Activated CD8-positive, alpha-beta memory T cell treated with anti-CD3 and anti-CD28 coated beads for 1 hour (primary cell): ENCODE measurements at regions not wholly inside any gene's neighbourhood (a gene's known extent, or its start where the extent isn't known, plus 50 kb on each side); places are given as distances from the start of the nearest gene placed in this dataset.

Experiments
- DNase-seq, 2 donors: peaks; one replicate each; pipeline ENCODE4 v3.0.0-alpha.2; 2020; ENCODE audit warnings: low read depth in 1 of 2; ENCODE audit errors: extremely low read depth in 1 of 2

DNA sequence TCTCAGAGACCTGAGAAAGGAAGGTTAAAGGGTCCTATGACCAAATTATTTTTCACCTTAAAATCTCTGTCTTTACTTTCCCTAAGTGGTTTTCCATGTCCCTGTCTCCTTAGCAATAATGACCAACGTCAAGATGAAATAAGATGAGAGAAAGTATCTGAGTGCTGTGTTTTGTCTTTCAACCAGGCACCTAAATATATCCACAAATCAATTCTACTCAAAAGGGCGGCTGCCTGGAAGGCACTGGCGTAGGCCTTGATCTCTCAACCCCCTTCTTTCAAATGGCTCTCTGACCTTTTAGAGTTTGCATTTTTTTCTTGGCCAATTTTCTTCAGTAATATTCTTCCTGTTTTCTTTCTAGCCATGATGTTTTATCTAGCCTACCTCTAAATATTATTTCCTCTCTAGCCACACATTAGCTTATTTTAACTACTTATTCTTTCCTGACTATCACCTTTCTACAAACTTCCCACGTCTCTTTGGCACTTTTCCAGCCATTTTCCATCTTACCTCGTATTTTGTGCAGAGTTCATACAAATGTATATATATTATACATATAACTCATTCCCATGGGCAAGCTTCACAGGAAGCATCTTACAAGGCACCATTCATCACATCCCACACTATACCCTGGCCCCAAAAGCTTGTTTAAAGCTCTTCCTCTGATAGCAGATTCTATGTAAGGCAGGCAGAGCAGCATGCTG, 204.5 kb downstream of the SNX18 start:
- DNase-seq, result no peak

GRCh38 chr5:54721116-54721515, 203.6 kb downstream of the SNX18 start:
- DNase-seq, result no peak

GRCh38 chr5:54720341-54720740, 202.8 kb downstream of the SNX18 start:
- DNase-seq, result no peak

DNA sequence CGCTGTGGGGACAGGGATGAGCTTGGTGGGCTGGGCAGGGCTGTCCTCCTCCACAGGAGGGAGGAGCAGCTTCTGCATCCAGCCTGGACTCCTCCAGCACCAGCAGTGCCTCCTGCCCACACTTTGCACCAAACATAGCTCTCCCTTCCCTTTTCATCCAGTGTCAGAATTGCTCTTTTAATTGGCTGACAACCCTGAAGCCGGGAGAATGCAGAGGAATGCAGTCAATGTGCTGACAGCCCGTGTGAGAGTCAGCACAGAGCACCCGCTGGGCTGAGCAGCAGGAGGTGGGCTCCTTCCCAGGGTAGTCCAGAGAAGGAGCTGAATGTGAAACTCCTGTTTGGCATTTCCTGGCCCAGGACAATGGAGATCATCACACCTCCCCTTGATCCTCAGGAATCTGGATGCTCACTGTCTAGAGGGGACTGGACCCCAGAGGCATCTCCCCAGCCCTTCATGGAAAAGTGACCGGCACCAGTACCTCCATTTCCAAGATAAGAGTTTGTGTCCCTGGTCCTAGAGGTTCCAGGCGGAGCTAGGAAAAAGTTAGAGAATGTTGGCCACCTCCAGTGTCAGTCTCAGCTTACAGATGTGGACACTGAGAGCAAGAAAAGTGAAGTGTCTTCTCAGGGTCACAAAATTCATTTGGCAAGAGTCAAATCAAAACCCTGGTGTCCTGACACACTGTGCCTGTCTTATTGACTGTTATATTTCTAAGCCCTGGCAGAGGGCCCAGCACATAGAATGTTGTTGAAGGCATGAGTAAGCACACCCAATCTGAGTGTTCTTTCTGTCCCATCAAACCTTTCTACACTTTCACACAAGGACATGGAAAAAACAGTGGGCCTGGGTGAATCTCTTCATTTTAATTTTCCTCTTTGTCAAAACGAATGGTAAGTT, 202.1 kb downstream of the SNX18 start:
- no peak for DNase-seq

GRCh38 chr5:54718656-54719055, 201.1 kb downstream of the SNX18 start:
- DNase-seq, result no peak

- DNase-seq, result no peak
These were observed 200.3 kb downstream of the SNX18 start for GRCh38 chr5:54717870-54718269.

DNA sequence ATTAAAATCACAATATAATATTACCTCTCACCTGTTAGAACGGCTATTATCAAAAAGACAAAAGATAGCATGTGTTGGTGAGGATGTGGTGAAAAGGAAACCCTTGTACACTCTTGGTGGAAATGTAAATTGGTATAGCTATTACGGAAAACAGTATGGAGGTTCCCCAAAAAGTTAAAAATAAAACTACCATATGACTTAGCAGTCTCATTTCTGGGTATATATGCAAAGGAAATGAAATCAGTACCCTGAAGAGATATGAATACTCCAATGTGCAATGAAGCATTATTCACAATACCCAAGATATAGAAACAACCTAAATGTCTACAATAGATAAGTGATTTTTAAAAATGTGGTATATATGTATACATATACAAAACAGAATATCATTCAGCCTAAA, 199.9 kb downstream of the SNX18 start:
- DNase-seq, result no peak

DNA sequence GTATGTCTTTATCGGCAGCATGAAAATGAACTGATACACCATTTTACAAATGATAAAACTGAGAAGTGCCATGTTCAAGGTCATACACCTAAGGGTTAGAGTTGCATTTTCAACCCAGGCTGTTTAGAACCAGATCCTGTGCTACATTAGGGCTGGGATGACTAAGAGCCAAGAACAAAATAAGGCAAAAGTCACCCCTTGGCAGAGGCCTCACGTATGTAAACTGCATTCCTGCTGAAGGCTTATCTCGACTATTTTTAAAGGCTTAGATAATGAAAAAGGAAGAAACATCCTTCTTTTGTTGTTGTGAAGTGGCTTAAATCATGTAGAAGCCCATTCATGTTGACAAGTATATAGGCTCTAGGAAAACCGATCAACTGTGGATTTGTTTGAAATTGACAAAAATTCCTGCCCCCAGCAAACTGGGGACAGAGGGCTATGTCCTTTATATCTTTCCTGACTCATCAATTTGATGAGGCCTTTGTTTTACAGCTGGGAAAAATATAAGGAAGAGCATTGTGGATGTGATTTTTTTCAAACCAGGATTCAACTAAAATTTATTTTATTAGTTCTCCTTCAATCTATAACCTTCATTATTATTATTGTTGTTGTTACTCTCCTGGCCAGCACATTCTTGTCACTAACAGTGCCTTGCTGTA, 196.5 kb downstream of the SNX18 start:
- no peak for DNase-seq

DNA sequence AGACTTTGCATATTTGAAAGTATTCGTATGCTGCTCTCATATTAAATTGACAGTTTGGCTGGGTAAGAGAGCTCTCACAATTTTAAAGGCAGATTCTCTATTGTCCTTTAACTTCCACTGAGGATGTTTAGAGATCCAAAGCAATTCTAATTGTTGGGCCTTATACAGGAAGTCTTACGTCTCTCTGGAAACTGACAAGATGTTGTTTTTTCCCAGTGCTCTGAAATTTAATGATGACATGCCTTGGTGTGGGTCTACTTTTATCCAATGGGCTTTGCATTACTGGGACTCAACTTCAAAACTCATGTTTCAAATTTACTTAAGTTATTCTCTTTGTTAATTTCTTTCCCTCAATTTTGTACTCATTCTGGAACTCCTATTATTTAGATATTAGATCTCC, 191.5 kb downstream of the SNX18 start:
- no peak for DNase-seq

DNA sequence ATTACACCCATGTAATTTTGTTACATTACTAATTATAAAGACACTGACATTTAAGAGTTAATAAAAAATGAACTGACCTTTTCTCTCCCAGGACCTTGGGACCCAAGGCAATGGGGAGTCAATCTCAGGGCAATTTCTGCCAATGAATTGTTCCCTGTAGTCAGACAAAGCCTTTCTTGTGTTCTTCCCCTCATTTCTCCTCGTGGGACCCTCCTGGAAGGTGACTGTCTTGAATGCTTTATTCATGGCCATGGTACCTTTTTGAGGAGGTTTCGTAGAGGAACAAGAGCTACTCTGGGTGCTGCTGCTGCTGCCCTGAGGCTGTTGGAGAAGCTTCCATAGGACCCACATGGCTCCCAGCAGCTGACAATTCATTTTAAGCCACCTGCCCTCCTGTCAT, 190.3 kb downstream of the SNX18 start:
- DNase-seq, result no peak

GRCh38 chr5:54705994-54706653, 188.6 kb downstream of the SNX18 start:
- DNase-seq, result no peak

GRCh38 chr5:54704825-54705224, 187.3 kb downstream of the SNX18 start:
- DNase-seq, result no peak

DNA sequence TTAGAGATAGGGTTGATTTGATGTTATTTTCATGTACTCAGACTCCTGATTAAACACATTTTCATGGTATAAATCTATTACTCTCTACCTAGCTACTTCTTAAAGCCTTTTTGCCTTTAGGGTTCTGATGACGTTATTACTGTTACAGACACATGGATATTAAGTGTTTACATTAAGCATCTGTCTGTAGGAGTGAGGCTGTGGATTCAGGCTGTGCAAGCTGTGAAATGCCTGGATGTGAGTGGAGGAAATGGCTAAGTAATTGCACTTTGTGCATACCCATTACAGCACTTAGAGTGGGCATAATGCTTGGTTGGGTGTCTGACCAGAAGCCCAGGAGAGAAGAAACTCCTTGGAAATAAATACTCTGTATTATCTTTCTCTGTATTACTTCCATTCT, 186.8 kb downstream of the SNX18 start:
- DNase-seq, result no peak

DNA sequence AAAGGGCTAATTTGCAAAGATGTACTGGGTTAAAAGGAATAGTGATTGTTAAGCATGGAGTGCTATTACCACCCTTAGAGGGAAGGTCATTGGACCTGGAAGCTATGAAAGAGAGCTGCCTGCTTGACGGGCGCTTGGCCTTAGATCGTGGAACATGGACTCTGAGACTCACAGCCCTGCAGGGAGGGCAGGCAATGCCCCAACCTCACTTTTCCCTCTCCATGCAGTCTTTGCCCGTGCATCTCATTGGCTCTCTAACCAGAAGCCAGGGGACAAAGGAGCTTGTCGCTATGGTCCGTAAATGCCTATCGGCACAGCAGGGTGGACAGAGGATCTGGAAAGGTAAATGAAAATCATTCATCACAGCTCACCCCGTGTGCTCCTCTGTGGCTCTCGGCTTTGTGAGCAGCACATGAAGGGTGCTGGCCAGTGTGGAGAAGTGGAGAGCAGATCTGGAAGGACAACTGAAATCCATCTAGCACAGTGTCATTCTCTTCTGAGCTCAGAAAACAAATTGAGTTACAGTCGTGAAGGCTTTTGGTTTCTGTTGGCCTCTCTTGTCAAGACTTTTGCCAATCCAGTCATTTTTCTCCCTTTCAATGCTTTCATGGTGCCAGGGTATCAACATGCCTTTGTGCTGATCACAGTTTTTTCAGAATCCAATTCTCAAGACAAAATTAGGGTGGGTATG, 186.2 kb downstream of the SNX18 start:
- DNase-seq, result no peak

DNA sequence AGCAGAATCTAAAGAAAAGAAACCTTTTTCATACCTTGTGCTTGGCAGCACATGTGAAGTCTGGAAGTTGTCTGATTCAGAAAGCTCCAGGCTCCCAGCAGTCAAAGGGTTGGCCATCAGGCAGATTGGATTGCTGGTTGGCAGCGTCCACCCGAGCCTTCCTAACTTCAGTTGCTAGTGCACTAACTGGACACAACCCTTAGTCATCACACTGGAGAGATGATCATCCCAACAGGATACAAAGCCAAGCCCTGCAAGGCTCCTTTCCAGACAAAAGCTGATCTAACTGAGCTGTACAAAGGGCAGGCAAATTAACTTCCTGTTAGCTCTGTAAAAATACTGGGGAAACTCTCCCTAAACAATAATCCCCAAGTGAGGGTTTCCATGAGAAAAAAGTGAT, 185.6 kb downstream of the SNX18 start:
- no peak for DNase-seq

GRCh38 chr5:54702470-54702869, 184.9 kb downstream of the SNX18 start:
- no peak for DNase-seq

DNA sequence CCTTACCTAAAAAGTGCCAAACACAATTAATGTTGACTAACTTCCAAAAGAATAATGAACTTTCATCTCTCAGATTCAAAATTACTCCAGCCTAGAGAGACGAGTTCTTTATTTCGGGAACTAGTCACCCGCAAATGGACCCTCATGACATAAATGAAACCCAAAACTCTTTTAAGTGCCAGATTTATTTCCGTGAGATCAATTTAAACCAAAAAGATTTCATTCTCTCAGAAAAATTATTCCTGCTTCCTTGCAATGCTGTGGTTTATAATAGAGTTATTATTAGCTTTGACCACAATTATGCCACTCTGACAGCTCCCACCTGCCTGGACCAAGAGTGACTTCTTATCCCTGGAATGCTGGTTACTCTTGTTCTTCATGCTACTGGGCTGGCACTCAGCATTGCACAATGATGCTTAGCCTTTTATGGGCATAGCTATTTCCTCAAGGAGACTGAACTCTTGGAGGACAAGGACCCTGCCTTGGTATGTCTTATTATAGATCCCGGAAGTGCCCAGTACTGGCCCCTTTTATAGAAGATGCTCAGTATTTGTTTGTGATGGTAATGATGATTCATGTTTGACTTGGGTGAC, 183.5 kb downstream of the SNX18 start:
- DNase-seq, result no peak

- DNase-seq, result no peak
These were observed 179.4 kb downstream of the SNX18 start for GRCh38 chr5:54696931-54697330.

DNA sequence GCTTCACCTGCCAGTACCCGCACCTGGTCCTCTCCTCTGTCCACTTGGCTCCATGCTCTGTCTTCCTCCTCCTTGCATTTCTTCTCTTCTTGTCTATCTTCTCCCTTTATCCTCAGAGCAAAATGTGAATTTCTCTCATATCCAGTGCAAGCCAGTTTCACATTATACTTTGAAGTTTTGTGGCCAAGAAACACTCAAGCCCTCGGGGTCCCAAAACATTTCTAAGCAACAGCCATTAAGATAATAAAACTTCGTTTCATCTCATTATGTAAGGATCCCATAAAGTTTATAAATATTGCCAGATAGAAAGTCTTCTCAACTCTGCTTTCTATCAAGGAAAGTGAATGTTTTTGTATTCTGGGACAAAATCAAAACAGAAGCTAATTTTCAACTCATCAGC, 178.8 kb downstream of the SNX18 start:
- no peak for DNase-seq
